Stimulated activated CD4-positive, alpha-beta T cell treated with anti-CD3 and anti-CD28 coated beads, Interleukin-4, amount 100 ng/mL, for 1 hour (primary cell): ENCODE measurements at regions not wholly inside any gene's neighbourhood (a gene's known extent, or its start where the extent isn't known, plus 50 kb on each side); places are given as distances from the start of the nearest gene placed in this dataset.

ENCODE experiments used
- DNase-seq: peaks from one replicate; pipeline ENCODE4 v3.0.0-alpha.2; 2020

- DNase-seq = no peak
Measured at GRCh38 chr22:27494785-27495184, 306.8 kb downstream of the MN1 start.

GRCh38 chr22:27495325-27495724 is 306.2 kb downstream of the MN1 start:
- DNase-seq = no peak

GRCh38 chr22:27499121-27499520 is 302.4 kb downstream of the MN1 start:
- DNase-seq = no peak

- DNase-seq = no peak
Measured at GRCh38 chr22:27501191-27501936, 300.2 kb downstream of the MN1 start.

GRCh38 chr22:27502327-27502726 is 299.2 kb downstream of the MN1 start:
- no peak for DNase-seq

GRCh38 chr22:27504360-27505253 is 296.9 kb downstream of the MN1 start:
- DNase-seq = no peak

- DNase-seq = no peak
Measured at GRCh38 chr22:27507111-27507611, 294.4 kb downstream of the MN1 start.

- no peak for DNase-seq
Measured at GRCh38 chr22:27507935-27508526, 293.5 kb downstream of the MN1 start.

GRCh38 chr22:27509132-27509920 is 292.2 kb downstream of the MN1 start:
- no peak for DNase-seq

GRCh38 chr22:27510024-27510423 is 291.5 kb downstream of the MN1 start:
- DNase-seq = no peak

GRCh38 chr22:27512283-27512761 is 289.2 kb downstream of the MN1 start:
- no peak for DNase-seq

GRCh38 chr22:27513021-27513420 is 288.5 kb downstream of the MN1 start:
- no peak for DNase-seq

GRCh38 chr22:27514601-27515523 is 286.7 kb downstream of the MN1 start:
- DNase-seq = no peak

GRCh38 chr22:27517361-27518155 is 284.0 kb downstream of the MN1 start:
- no peak for DNase-seq

GRCh38 chr22:27518531-27519340 is 282.8 kb downstream of the MN1 start:
- DNase-seq = no peak

- no peak for DNase-seq
Measured at GRCh38 chr22:27523711-27524110, 277.8 kb downstream of the MN1 start.

GRCh38 chr22:27525711-27526110 is 275.8 kb downstream of the MN1 start:
- no peak for DNase-seq

- DNase-seq = no peak
Measured at GRCh38 chr22:27526901-27527300, 274.7 kb downstream of the MN1 start.

GRCh38 chr22:27531782-27532530 is 269.6 kb downstream of the MN1 start:
- DNase-seq = no peak
